Fibroblast of pulmonary artery (primary cell): ENCODE measurements at regions not wholly inside any gene's neighbourhood (a gene's known extent, or its start where the extent isn't known, plus 50 kb on each side); places are given as distances from the start of the nearest gene placed in this dataset.
A peak's percentile ranks its signal among the peaks of the same experiment; 100 is the strongest.

Experiments
- DNase-seq: peaks from one replicate; pipeline ENCODE4 v3.0.0-alpha.2; 2010; ENCODE audit warnings: low read depth
- H3K4me3 ChIP-seq: replicated peaks from 2 replicates; pipeline ENCODE4 v1.5.1; 2011; ENCODE audit warnings: low read depth, mild to moderate bottlenecking, control low read depth, low read length, moderate library complexity
- CTCF ChIP-seq: IDR thresholded peaks from 2 replicates; pipeline ENCODE4 v1.5.1; 2011; ENCODE audit warnings: mild to moderate bottlenecking, control low read depth, low read length, inconsistent platforms; ENCODE audit errors: missing control alignments

- no peak for TF ChIP-seq CTCF
- H3K4me3 ChIP-seq, result no peak overlapping the region
- no peak for DNase-seq
These were observed 103.5 kb upstream of the VEGFC start for GRCh38 chr4:176896211-176896610.

DNA sequence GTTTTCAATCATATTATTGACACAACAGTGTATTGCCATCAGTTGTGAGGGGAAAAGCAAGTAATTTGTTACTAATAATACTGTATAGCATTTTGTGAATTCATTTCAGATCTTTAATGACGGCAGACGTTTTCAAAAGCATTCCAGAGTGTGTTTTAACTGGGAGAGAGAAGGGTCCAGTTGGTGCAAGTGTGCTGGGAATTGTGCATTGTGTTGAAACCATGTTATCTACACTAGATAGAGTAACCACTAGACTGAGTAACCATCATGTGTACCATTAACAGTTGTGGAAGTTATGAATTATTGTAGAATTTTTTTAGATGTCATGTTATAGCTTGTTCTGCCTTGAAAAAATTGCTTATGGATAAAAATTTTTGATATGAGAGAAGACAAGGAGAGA is 104.5 kb upstream of the VEGFC start:
- peak; percentile 18 for DNase-seq
- no peak overlapping the region for H3K4me3 ChIP-seq
- TF ChIP-seq CTCF, result no peak

DNA sequence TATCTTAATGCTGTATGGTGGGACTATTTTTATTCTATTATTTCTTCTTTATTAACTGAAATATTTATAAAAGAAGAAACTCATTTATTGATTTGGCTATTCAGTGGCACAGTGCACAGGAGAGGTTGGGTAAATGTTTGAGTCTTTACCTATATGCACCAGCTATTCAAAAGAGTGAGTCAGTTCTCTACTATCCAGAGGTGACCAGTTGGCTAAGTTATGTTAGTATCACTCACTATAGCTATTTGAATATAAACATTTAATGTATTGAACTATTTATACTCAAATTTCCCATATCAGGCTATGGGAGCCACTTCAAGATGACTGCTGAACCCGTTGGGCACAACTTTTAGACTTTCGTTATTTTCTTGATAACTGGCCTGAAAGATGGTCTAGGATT is 106.1 kb upstream of the VEGFC start:
- H3K4me3 ChIP-seq, result no peak overlapping the region
- no peak for TF ChIP-seq CTCF
- DNase-seq, result no peak

DNA sequence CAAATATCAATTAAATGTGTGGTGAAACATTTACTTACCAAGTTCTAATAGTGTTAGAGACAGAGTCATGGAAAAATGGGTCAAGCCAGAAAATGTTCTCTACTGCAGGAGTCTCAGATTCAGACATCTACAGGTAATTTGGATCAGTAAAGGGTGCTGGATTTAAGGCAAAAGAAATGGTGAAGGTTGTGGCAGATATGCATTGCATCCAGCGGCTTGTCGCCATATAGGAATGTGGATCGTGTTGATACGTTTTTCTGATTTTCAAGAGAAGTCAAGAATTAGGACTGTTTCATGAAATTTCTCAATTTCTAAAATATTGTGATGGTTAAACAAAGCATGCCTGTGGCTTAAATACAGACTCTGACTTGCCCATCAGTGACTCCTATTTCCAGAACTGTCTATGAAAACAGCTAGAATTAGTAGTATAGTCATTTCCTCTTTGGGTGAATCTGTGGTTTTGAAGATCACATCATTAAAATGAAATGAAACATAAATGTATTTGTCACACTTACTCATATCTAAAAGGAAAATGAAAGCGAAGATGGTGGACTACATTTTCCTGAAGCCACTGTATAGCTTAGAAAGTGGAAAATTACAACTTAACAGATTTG is 110.1 kb upstream of the VEGFC start:
- H3K4me3 ChIP-seq, result no peak overlapping the region
- DNase-seq, result peak; percentile 67
- no peak for TF ChIP-seq CTCF

DNA sequence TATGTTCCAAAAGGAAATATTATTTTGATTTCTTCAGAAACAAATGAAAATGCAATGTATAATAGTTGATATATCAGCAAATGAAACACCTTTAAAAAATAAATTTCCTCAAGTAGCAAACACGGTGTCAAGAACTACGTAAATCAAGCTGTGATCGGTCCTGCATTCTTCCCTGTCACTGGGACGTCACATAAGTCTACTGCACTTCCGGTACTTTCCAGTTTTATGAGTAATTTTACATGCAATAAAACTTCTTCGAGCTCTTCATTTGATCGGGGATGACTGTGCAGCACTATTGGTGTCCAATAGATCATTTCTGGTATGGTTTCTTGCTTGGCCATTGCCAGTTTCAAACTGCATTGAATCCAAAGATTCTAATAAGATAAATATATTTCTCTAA is 114.0 kb upstream of the VEGFC start:
- no peak overlapping the region for H3K4me3 ChIP-seq
- TF ChIP-seq CTCF, result no peak
- no peak for DNase-seq

DNA sequence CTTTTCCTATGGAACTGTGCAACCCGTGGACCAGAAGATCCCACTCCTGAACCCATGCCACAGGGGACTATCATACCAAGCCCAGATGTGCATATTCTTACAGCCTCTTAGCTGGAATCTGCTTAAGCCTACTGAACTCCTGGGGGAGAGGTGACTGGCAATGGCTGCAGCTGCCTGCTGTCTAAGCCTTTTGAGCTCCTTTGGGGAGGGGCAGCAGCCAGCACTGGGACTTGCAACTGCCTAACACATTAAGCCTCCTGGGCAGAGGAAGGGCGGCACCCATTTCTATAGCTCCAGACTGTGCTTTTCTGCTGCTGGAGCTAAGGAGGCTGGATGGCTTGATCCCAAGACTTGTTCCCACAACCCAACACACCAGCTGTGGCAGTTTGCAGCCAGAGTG is 117.9 kb upstream of the VEGFC start:
- no peak for DNase-seq
- TF ChIP-seq CTCF, result no peak
- no peak overlapping the region for H3K4me3 ChIP-seq

- no peak for DNase-seq
- H3K4me3 ChIP-seq, result no peak overlapping the region
- TF ChIP-seq CTCF, result no peak
These were observed 126.9 kb upstream of the VEGFC start for GRCh38 chr4:176919631-176920030.
